ENCODE measurements at regions not wholly inside any gene's neighbourhood (a gene's known extent, or its start where the extent isn't known, plus 50 kb on each side); places are given as distances from the start of the nearest gene placed in this dataset.

DNA sequence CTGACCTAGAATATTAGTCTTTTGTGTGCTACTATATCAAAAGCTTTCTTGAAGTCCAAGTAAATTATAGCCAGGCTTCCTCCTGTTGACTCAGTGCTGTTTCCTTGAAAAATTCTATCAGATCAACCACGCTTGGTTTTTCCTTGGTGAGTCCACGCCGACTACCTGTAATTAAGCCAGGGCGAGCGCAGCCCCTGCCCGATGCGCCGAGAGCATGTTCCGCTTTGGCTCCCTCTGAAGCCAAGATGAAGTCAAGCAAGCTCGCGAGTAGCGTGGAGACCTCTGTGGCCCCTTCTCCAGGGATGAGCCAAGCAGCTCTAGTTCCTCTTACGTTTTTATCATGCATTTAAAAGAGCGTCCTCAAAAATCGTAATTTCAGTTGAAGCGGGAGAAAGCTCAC lies 641.2 kb downstream of the CDH26 start:
- TF ChIP-seq CTCF (IDR thresholded peaks at IDR 0.05; ENCODE audit: control extremely low read depth in 1 of 3, insufficient read depth in 1 of 3, low read depth in 1 of 3, low read length in 3 of 3) = no peak
- no peak for TF ChIP-seq YY1 (IDR thresholded peaks at IDR 0.05; ENCODE audit: low read depth, low read length)

Measured in H1 (cell line).